Fibroblast of mammary gland (primary cell): ENCODE measurements at regions not wholly inside any gene's neighbourhood (a gene's known extent, or its start where the extent isn't known, plus 50 kb on each side); places are given as distances from the start of the nearest gene placed in this dataset.

Experiments
- DNase-seq: peaks from one replicate; pipeline ENCODE4 v3.0.0-alpha.2; 2010; ENCODE audit warnings: low read depth
- H3K4me3 ChIP-seq: 2 replicates; pipeline ENCODE4 v1.5.1; 2011; ENCODE audit warnings: low read depth, mild to moderate bottlenecking, low read length, moderate library complexity; ENCODE audit not compliant: control insufficient read depth
- CTCF ChIP-seq: conservative IDR thresholded peaks from 2 replicates; pipeline ENCODE4 v1.5.1; 2011; ENCODE audit warnings: low read depth, low read length, inconsistent platforms; ENCODE audit not compliant: control insufficient read depth, insufficient read depth

- DNase-seq, result peak; percentile 63
- no peak overlapping the region for H3K4me3 ChIP-seq
- no peak for TF ChIP-seq CTCF
Measured at GRCh38 chr12:92485351-92486348, 217.1 kb upstream of the PLEKHG7 start.

- DNase-seq, result no peak
- TF ChIP-seq CTCF, result no peak
- no peak overlapping the region for H3K4me3 ChIP-seq
Measured at GRCh38 chr12:92482599-92482998, 220.2 kb upstream of the PLEKHG7 start.

- TF ChIP-seq CTCF, result no peak
- no peak for DNase-seq
Measured at GRCh38 chr12:92481066-92481465, 221.7 kb upstream of the PLEKHG7 start.

GRCh38 chr12:92478692-92479091, 224.1 kb upstream of the PLEKHG7 start:
- no peak for TF ChIP-seq CTCF
- H3K4me3 ChIP-seq, result no peak overlapping the region
- DNase-seq, result peak; percentile 18

More at GRCh38 chr12:92481066-92481465, 221.7 kb upstream of the PLEKHG7 start:
- H3K4me3 ChIP-seq, result no peak overlapping the region

- DNase-seq, result no peak
- no peak overlapping the region for H3K4me3 ChIP-seq
- no peak for TF ChIP-seq CTCF
Measured at GRCh38 chr12:92476844-92477243, 225.9 kb upstream of the PLEKHG7 start.

- DNase-seq, result no peak
- no peak overlapping the region for H3K4me3 ChIP-seq
- TF ChIP-seq CTCF, result no peak
Measured at GRCh38 chr12:92473564-92473963, 229.2 kb upstream of the PLEKHG7 start.
